ENCODE measurements at regions not wholly inside any gene's neighbourhood (a gene's known extent, or its start where the extent isn't known, plus 50 kb on each side); places are given as distances from the start of the nearest gene placed in this dataset.
"Not testable (repeated sequence)": the region's sequence is repeated elsewhere in the genome, so short reads cannot be mapped to it uniquely, and the experiment has no call there.

GRCh38 chr4:118589471-118590055 lies 95.6 kb upstream of the METTL14 start:
- H3K36me3 ChIP-seq = no peaks in the 10 kb centered on the region
- no peak overlapping the region for H3K4me3 ChIP-seq (ENCODE audit: low read depth in 1 of 2, low read length in 1 of 2)
- no peaks in the 10 kb centered on the region for H3K9me3 ChIP-seq
- peaks cover 46% of the 10 kb centered on the region for H3K27me3 ChIP-seq
- H3K4me1 ChIP-seq (ENCODE audit: control insufficient read depth in 1 of 2, insufficient read depth in 1 of 2, low read depth in 1 of 2, low read length in 1 of 2) = peaks cover 2 to 3% of the 10 kb centered on the region in 2 experiments
- no peak for TF ChIP-seq CTCF (IDR thresholded peaks at IDR 0.05)
- no peak overlapping the region for H3K27ac ChIP-seq

- not testable (repeated sequence) for H3K36me3 ChIP-seq; H3K4me1 ChIP-seq (ENCODE audit: control insufficient read depth in 1 of 2, insufficient read depth in 1 of 2, low read depth in 1 of 2, low read length in 1 of 2); H3K9me3 ChIP-seq
- Histone ChIP-seq H3K27ac (peak overlapping the region; percentile 81), H3K4me3 (ENCODE audit: low read depth in 1 of 2, low read length in 1 of 2) (peak overlapping the region; percentile 61 to 63), H3K27me3 (peaks cover 29% of the 10 kb centered on the region)
Measured at GRCh38 chr4:118591339-118592046, 93.7 kb upstream of the METTL14 start.

GRCh38 chr4:118592289-118592688 lies 92.9 kb upstream of the METTL14 start:
- peak overlapping the region; percentile 81 for H3K27ac ChIP-seq
- not testable (repeated sequence) for H3K36me3 ChIP-seq; H3K4me1 ChIP-seq (ENCODE audit: control insufficient read depth in 1 of 2, insufficient read depth in 1 of 2, low read depth in 1 of 2, low read length in 1 of 2); H3K9me3 ChIP-seq
- H3K27me3 ChIP-seq = peaks cover 21% of the 10 kb centered on the region
- peak overlapping the region; percentile 61 to 63 for H3K4me3 ChIP-seq (ENCODE audit: low read depth in 1 of 2, low read length in 1 of 2)

- not testable (repeated sequence) for H3K4me3 ChIP-seq (ENCODE audit: low read depth in 1 of 2, low read length in 1 of 2); H3K4me1 ChIP-seq (ENCODE audit: control insufficient read depth in 1 of 2, insufficient read depth in 1 of 2, low read depth in 1 of 2, low read length in 1 of 2); H3K27me3 ChIP-seq; H3K9me3 ChIP-seq
- Histone ChIP-seq H3K27ac (peak overlapping the region; percentile 54), H3K36me3 (peaks cover 25% of the 10 kb centered on the region)
Measured at GRCh38 chr4:118595883-118596282, 89.3 kb upstream of the METTL14 start.

- H3K4me1 ChIP-seq (ENCODE audit: control insufficient read depth in 1 of 2, insufficient read depth in 1 of 2, low read depth in 1 of 2, low read length in 1 of 2); H3K9me3 ChIP-seq: not testable (repeated sequence)
Measured at GRCh38 chr4:118625097-118625496, 60.1 kb upstream of the METTL14 start.

GRCh38 chr4:118629697-118630096 lies 55.5 kb upstream of the METTL14 start:
- not testable (repeated sequence) for H3K27me3 ChIP-seq; H3K4me1 ChIP-seq (ENCODE audit: control insufficient read depth in 1 of 2, insufficient read depth in 1 of 2, low read depth in 1 of 2, low read length in 1 of 2); H3K4me3 ChIP-seq (ENCODE audit: low read depth in 1 of 2, low read length in 1 of 2); H3K9me3 ChIP-seq; H3K27ac ChIP-seq
- H3K36me3 ChIP-seq = peaks cover 52% of the 10 kb centered on the region

More at GRCh38 chr4:118625097-118625496, 60.1 kb upstream of the METTL14 start:
- peaks cover 15% of the 10 kb centered on the region for H3K36me3 ChIP-seq
- not testable (repeated sequence) for H3K27me3 ChIP-seq; H3K27ac ChIP-seq; H3K4me3 ChIP-seq (ENCODE audit: low read depth in 1 of 2, low read length in 1 of 2)

GRCh38 chr4:118630897-118631296 lies 54.3 kb upstream of the METTL14 start:
- not testable (repeated sequence) for H3K9me3 ChIP-seq; H3K4me1 ChIP-seq (ENCODE audit: control insufficient read depth in 1 of 2, insufficient read depth in 1 of 2, low read depth in 1 of 2, low read length in 1 of 2); H3K27me3 ChIP-seq; H3K4me3 ChIP-seq (ENCODE audit: low read depth in 1 of 2, low read length in 1 of 2); H3K27ac ChIP-seq
- H3K36me3 ChIP-seq = peaks cover 52% of the 10 kb centered on the region

GRCh38 chr4:118631321-118632050 lies 53.7 kb upstream of the METTL14 start:
- H3K9me3 ChIP-seq; H3K27me3 ChIP-seq; H3K27ac ChIP-seq; H3K4me1 ChIP-seq (ENCODE audit: control insufficient read depth in 1 of 2, insufficient read depth in 1 of 2, low read depth in 1 of 2, low read length in 1 of 2); H3K4me3 ChIP-seq (ENCODE audit: low read depth in 1 of 2, low read length in 1 of 2): not testable (repeated sequence)
- H3K36me3 ChIP-seq = peaks cover 52% of the 10 kb centered on the region

GRCh38 chr4:118633476-118633875 lies 51.7 kb upstream of the METTL14 start:
- H3K36me3 ChIP-seq = peaks cover 45% of the 10 kb centered on the region
- not testable (repeated sequence) for H3K4me3 ChIP-seq (ENCODE audit: low read depth in 1 of 2, low read length in 1 of 2); H3K27ac ChIP-seq; H3K9me3 ChIP-seq; H3K27me3 ChIP-seq; H3K4me1 ChIP-seq (ENCODE audit: control insufficient read depth in 1 of 2, insufficient read depth in 1 of 2, low read depth in 1 of 2, low read length in 1 of 2)

- H3K4me1 ChIP-seq (ENCODE audit: control insufficient read depth in 1 of 2, insufficient read depth in 1 of 2, low read depth in 1 of 2, low read length in 1 of 2); H3K4me3 ChIP-seq (ENCODE audit: low read depth in 1 of 2, low read length in 1 of 2); H3K27ac ChIP-seq; H3K27me3 ChIP-seq; H3K9me3 ChIP-seq: not testable (repeated sequence)
- peaks cover 44% of the 10 kb centered on the region for H3K36me3 ChIP-seq
Measured at GRCh38 chr4:118634126-118634875, 50.9 kb upstream of the METTL14 start.

All from neutrophil (primary cell).